AG09309 (cell line): ENCODE measurements at regions not wholly inside any gene's neighbourhood (a gene's known extent, or its start where the extent isn't known, plus 50 kb on each side); places are given as distances from the start of the nearest gene placed in this dataset.

Source experiments
- DNase-seq: peaks from one replicate; pipeline ENCODE4 v3.0.0-alpha.2; 2010; ENCODE audit warnings: low read depth
- H3K4me3 ChIP-seq: 2 replicates; pipeline ENCODE4 v1.5.1; 2011; ENCODE audit warnings: mild to moderate bottlenecking, low read depth, low read length, moderate library complexity; ENCODE audit not compliant: control insufficient read depth
- TF ChIP-seq, protein P1 (sequence below): IDR thresholded peaks from 2 replicates; pipeline ENCODE4 v1.5.1; 2011; ENCODE audit warnings: mild to moderate bottlenecking, low read depth, low read length, inconsistent platforms; ENCODE audit not compliant: insufficient read depth, control insufficient read depth; ENCODE audit errors: missing control alignments

GRCh38 chr6:16948396-16948795, 153.5 kb upstream of the STMND1 start:
- DNase-seq = no peak
- TF ChIP-seq, protein P1, sequence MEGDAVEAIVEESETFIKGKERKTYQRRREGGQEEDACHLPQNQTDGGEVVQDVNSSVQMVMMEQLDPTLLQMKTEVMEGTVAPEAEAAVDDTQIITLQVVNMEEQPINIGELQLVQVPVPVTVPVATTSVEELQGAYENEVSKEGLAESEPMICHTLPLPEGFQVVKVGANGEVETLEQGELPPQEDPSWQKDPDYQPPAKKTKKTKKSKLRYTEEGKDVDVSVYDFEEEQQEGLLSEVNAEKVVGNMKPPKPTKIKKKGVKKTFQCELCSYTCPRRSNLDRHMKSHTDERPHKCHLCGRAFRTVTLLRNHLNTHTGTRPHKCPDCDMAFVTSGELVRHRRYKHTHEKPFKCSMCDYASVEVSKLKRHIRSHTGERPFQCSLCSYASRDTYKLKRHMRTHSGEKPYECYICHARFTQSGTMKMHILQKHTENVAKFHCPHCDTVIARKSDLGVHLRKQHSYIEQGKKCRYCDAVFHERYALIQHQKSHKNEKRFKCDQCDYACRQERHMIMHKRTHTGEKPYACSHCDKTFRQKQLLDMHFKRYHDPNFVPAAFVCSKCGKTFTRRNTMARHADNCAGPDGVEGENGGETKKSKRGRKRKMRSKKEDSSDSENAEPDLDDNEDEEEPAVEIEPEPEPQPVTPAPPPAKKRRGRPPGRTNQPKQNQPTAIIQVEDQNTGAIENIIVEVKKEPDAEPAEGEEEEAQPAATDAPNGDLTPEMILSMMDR = no peak
- no peak overlapping the region for H3K4me3 ChIP-seq

DNA sequence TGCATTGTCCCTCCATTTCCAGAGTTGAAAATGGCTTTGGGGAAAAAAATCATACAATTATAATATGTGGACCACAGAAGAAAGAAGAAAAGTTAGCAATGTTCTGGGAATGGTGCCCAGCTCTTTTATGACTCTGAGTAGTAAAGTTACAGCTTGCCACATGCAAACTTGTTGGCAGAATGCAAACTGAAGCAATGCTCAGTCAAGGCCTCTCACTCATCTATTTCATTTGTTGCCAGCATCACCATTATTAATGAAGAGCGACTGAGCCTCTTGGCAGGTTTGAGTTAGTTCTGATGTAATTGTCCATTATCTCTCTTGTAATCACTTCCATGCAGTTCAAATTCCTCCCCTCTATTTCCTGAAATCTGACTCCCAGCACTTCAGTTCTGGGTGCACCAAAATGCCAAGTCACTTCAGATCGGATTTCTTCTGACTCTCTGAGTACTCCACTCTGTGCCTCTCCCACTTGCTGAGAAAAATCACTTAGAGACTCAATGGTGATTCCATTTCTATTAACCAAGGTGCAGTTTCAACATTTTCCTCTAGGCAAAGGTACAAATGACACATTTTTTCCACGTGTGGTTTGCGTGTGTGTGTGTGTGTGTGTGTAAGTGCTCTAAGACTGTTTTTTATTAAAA, 154.4 kb upstream of the STMND1 start:
- TF ChIP-seq, protein P1 = no peak
- no peak overlapping the region for H3K4me3 ChIP-seq
- peak; percentile 100 for DNase-seq

GRCh38 chr6:16944596-16944995, 157.3 kb upstream of the STMND1 start:
- TF ChIP-seq, protein P1 = no peak
- no peak overlapping the region for H3K4me3 ChIP-seq
- no peak for DNase-seq

DNA sequence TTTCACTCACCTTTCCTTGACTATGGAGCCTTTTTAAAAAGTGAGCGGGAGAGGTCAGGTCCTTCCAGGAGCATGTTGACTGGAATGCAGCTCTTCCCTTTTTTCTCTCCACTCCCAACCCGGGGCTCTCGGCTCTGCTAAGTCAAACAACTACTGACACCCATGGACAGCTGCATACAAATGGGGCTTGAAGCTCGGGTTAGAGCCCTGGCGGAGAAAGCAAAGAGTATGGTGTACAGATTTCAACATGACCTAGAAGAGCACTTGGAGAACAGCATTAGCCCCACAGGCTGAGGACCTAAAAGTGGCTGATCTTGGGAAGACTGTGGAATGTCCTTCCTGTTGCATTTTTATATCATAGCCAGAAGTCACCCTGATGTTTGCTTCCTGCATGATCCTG, 162.0 kb upstream of the STMND1 start:
- DNase-seq = no peak
- no peak overlapping the region for H3K4me3 ChIP-seq
- TF ChIP-seq, protein P1 = no peak

GRCh38 chr6:16939351-16939750, 162.5 kb upstream of the STMND1 start:
- TF ChIP-seq, protein P1 = no peak
- no peak overlapping the region for H3K4me3 ChIP-seq
- no peak for DNase-seq

DNA sequence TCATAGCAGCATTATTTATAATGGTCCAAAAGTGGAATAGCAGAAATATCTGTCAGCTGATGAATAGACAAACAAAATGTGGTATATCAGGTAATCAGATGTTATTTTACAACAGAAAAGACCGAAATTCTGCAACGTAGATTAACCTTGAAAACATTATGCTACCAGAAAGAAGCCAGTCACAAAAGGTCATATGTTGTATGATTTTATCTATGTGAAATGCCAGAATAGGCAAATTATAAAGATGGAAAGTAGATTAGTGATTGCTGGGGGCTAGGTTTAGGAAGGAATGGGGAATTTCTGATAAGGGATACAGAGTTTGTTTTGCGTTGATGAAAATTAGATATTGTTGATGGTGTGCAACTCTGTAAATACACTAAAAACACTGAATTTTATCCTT, 165.0 kb upstream of the STMND1 start:
- TF ChIP-seq, protein P1 = no peak

More for the DNA sequence above, 165.0 kb upstream of the STMND1 start:
- DNase-seq = no peak
- no peak overlapping the region for H3K4me3 ChIP-seq
